WTC11 (cell line): ENCODE measurements at regions not wholly inside any gene's neighbourhood (a gene's known extent, or its start where the extent isn't known, plus 50 kb on each side); places are given as distances from the start of the nearest gene placed in this dataset.

Source experiments
- ATAC-seq: fragments of 200-7000 bp; cut with Tn5 transposase; 2 replicates; pipeline ENCODE4 v1.10.0; 2021; ENCODE audit warnings: mild to moderate bottlenecking, moderate library complexity
- CTCF ChIA-PET: fragments of 300-600 bp; sonication (Branson Sonifier 250); formaldehyde crosslinking; loops from one replicate; lab custom pipeline; 2021; ENCODE audit warnings: antibody characterized with exemption; lab: Charles Lee
- POLR2A ChIA-PET: fragments of 350-600 bp; sonication (Branson Sonifier 250); formaldehyde crosslinking; loops from one replicate; lab custom pipeline; 2021; ENCODE audit warnings: antibody characterized with exemption; lab: Charles Lee
- DNase-seq: peaks from one replicate; pipeline ENCODE4 v3.0.0; 2021; ENCODE audit warnings: low spot score
- H3K27ac Mint-ChIP-seq: 2 replicates; pipeline ENCODE4 v1.8.0; 2021; ENCODE audit warnings: mixed read lengths
- H3K27me3 Mint-ChIP-seq: 2 replicates; pipeline ENCODE4 v1.8.0; 2021; ENCODE audit warnings: low read depth, mild to moderate bottlenecking, moderate library complexity, mixed read lengths
- H3K36me3 Mint-ChIP-seq: 2 replicates; pipeline ENCODE4 v1.8.0; 2021; ENCODE audit warnings: mixed read lengths
- H3K4me1 Mint-ChIP-seq: 2 replicates; pipeline ENCODE4 v1.8.0; 2022; ENCODE audit warnings: mixed read lengths
- H3K4me3 Mint-ChIP-seq: 2 replicates; pipeline ENCODE4 v1.8.0; 2021; ENCODE audit warnings: mild to moderate bottlenecking, moderate library complexity, mixed read lengths
- H3K9me3 Mint-ChIP-seq: 2 replicates; pipeline ENCODE4 v1.8.0; 2021; ENCODE audit warnings: mixed read lengths
- EMX1 ChIP-seq: fragments of 250-450 bp; sonication (Bioruptor Pico); IDR thresholded peaks from 2 replicates; pipeline ENCODE4 v1.8.0; 2021; ENCODE audit warnings: mild to moderate bottlenecking
- ESRRA ChIP-seq: sonication (generic); formaldehyde crosslinking; IDR thresholded peaks from 2 replicates; pipeline ENCODE4 v1.8.1; 2022; ENCODE audit warnings: mild to moderate bottlenecking, missing genetic modification reagents, borderline replicate concordance
- GRHL2 ChIP-seq: fragments of 250-450 bp; sonication (Bioruptor Pico); IDR thresholded peaks from 2 replicates; pipeline ENCODE4 v1.8.0; 2022; ENCODE audit warnings: mild to moderate bottlenecking, moderate library complexity; ENCODE audit not compliant: insufficient replicate concordance, severe bottlenecking
- MXD4 ChIP-seq: fragments of 250-450 bp; sonication (Bioruptor Pico); IDR thresholded peaks from 2 replicates; pipeline ENCODE4 v1.8.0; 2021; ENCODE audit warnings: mild to moderate bottlenecking, moderate library complexity, borderline replicate concordance
- NFATC4 ChIP-seq: fragments of 250-450 bp; sonication (Bioruptor Pico); IDR thresholded peaks from 2 replicates; pipeline ENCODE4 v1.9.0; 2021; ENCODE audit warnings: mild to moderate bottlenecking
- NR3C1 ChIP-seq: sonication (generic); formaldehyde crosslinking; conservative IDR thresholded peaks from 2 replicates; pipeline ENCODE4 v1.8.1; 2023; ENCODE audit warnings: low read depth, mild to moderate bottlenecking, missing genetic modification reagents
- SMAD3 ChIP-seq: sonication (generic); formaldehyde crosslinking; IDR thresholded peaks from 2 replicates; pipeline ENCODE4 v1.8.0; 2022; ENCODE audit warnings: missing genetic modification reagents, mild to moderate bottlenecking, borderline replicate concordance
- TEAD4 ChIP-seq: sonication (generic); formaldehyde crosslinking; IDR thresholded peaks from 2 replicates; pipeline ENCODE4 v1.8.0; 2022; ENCODE audit warnings: mild to moderate bottlenecking, missing genetic modification reagents
- ZNF396 ChIP-seq: fragments of 250-450 bp; sonication (Bioruptor Pico); IDR thresholded peaks from 2 replicates; pipeline ENCODE4 v1.8.0; 2021; ENCODE audit warnings: mild to moderate bottlenecking, moderate library complexity, borderline replicate concordance
- ZNF423 ChIP-seq: fragments of 250-450 bp; sonication (Bioruptor Pico); IDR thresholded peaks from 2 replicates; pipeline ENCODE4 v2.1.2; 2022; ENCODE audit warnings: mild to moderate bottlenecking, moderate library complexity
- TF ChIP-seq, protein P1 (sequence below): sonication (generic); formaldehyde crosslinking; IDR thresholded peaks from 2 replicates; pipeline ENCODE4 v1.8.0; 2022; ENCODE audit warnings: missing genetic modification reagents
- TF ChIP-seq, protein P2 (sequence below): fragments of 250-450 bp; sonication (Bioruptor Pico); IDR thresholded peaks from 2 replicates; pipeline ENCODE4 v1.9.0; 2021; ENCODE audit warnings: mild to moderate bottlenecking
- TF ChIP-seq, protein P3 (sequence below): sonication (generic); formaldehyde crosslinking; IDR thresholded peaks from 2 replicates; pipeline ENCODE4 v1.8.0; 2022; ENCODE audit warnings: mild to moderate bottlenecking, missing genetic modification reagents
- TF ChIP-seq, protein P4 (sequence below): sonication (generic); formaldehyde crosslinking; IDR thresholded peaks from 2 replicates; pipeline ENCODE4 v1.8.1; 2023; ENCODE audit warnings: mild to moderate bottlenecking, missing genetic modification reagents, borderline replicate concordance
- TF ChIP-seq, protein P5 (sequence below): sonication (generic); formaldehyde crosslinking; IDR thresholded peaks from 2 replicates; pipeline ENCODE4 v1.8.1; 2022; ENCODE audit warnings: mild to moderate bottlenecking, missing genetic modification reagents, moderate library complexity, borderline replicate concordance
- TF ChIP-seq, protein P6 (sequence below): fragments of 250-450 bp; sonication (Bioruptor Pico); IDR thresholded peaks from 2 replicates; pipeline ENCODE4 v1.9.0; 2021; ENCODE audit warnings: mild to moderate bottlenecking
- TF ChIP-seq, protein P7 (sequence below): sonication (generic); formaldehyde crosslinking; IDR thresholded peaks from 2 replicates; pipeline ENCODE4 v1.8.0; 2022; ENCODE audit warnings: mild to moderate bottlenecking, missing genetic modification reagents
- TF ChIP-seq, protein P8 (sequence below): fragments of 200-600 bp; IDR thresholded peaks from 2 replicates; pipeline ENCODE4 v1.8.0; 2022; ENCODE audit warnings: antibody characterized with exemption
- TF ChIP-seq, protein P9 (sequence below): sonication (generic); formaldehyde crosslinking; IDR thresholded peaks from 2 replicates; pipeline ENCODE4 v1.8.1; 2023; ENCODE audit warnings: mild to moderate bottlenecking, missing genetic modification reagents, moderate library complexity

DNA sequence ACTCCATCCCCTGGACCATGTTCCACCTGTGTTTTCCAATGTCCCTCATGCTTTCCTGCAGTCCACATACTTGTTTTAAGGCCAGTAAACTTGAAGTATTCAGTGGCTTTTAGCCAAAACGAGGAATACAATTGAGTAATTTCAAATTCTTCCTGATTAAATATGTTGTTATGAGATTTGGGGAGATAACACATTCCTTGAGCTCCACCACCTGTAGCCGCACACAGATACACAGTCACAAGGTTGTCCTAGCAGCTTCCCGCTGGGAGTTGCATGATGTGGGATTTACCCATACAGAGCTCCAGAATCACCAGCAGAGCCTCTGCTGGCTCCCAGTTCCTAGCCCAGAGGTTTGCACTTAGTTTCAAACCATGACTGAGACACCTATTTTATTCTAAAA, 53.6 kb upstream of the FRY start (continued):
- TF ChIP-seq, protein P1, sequence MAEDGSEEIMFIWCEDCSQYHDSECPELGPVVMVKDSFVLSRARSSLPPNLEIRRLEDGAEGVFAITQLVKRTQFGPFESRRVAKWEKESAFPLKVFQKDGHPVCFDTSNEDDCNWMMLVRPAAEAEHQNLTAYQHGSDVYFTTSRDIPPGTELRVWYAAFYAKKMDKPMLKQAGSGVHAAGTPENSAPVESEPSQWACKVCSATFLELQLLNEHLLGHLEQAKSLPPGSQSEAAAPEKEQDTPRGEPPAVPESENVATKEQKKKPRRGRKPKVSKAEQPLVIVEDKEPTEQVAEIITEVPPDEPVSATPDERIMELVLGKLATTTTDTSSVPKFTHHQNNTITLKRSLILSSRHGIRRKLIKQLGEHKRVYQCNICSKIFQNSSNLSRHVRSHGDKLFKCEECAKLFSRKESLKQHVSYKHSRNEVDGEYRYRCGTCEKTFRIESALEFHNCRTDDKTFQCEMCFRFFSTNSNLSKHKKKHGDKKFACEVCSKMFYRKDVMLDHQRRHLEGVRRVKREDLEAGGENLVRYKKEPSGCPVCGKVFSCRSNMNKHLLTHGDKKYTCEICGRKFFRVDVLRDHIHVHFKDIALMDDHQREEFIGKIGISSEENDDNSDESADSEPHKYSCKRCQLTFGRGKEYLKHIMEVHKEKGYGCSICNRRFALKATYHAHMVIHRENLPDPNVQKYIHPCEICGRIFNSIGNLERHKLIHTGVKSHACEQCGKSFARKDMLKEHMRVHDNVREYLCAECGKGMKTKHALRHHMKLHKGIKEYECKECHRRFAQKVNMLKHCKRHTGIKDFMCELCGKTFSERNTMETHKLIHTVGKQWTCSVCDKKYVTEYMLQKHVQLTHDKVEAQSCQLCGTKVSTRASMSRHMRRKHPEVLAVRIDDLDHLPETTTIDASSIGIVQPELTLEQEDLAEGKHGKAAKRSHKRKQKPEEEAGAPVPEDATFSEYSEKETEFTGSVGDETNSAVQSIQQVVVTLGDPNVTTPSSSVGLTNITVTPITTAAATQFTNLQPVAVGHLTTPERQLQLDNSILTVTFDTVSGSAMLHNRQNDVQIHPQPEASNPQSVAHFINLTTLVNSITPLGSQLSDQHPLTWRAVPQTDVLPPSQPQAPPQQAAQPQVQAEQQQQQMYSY (CRISPR knock-in tag): no peak
- TF ChIP-seq NFATC4 (CRISPR knock-in tag) (no peak), MXD4 (CRISPR knock-in tag) (no peak)
- TF ChIP-seq, all 79 proteins: peak for 0

DNA sequence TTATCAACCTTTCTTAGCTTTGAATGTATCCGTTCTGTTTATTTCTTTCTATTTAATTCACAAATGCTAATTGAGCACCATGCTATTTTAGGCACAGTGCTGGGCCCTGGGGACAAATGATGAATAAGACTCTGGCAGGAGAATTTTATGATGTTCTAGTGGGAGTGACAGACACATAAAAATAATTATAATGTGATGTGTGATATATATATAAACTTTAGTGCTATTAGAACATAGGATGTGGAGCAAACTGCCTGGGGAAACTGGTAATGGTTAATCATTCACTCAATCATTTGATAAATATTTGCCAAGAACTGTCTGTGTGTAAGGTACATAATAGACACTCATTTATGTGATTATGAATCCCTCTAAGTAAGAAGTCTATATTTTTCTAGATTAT, 50.7 kb upstream of the FRY start:
- no peak overlapping the region for H3K4me3 Mint-ChIP-seq
- no peak for ATAC-seq
- H3K27me3 Mint-ChIP-seq: no peaks in the 10 kb centered on the region
- POLR2A ChIA-PET: no interaction called here
- H3K9me3 Mint-ChIP-seq: peaks cover 11% of the 10 kb centered on the region
- TF ChIP-seq, protein P2, sequence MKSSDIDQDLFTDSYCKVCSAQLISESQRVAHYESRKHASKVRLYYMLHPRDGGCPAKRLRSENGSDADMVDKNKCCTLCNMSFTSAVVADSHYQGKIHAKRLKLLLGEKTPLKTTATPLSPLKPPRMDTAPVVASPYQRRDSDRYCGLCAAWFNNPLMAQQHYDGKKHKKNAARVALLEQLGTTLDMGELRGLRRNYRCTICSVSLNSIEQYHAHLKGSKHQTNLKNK: no peak
- TF ChIP-seq GRHL2 (CRISPR knock-in tag): no peak
- TF ChIP-seq, protein P3, sequence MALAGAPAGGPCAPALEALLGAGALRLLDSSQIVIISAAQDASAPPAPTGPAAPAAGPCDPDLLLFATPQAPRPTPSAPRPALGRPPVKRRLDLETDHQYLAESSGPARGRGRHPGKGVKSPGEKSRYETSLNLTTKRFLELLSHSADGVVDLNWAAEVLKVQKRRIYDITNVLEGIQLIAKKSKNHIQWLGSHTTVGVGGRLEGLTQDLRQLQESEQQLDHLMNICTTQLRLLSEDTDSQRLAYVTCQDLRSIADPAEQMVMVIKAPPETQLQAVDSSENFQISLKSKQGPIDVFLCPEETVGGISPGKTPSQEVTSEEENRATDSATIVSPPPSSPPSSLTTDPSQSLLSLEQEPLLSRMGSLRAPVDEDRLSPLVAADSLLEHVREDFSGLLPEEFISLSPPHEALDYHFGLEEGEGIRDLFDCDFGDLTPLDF: no peak
- no peak for TF ChIP-seq TEAD4 (CRISPR knock-in tag)
- TF ChIP-seq, protein P4, sequence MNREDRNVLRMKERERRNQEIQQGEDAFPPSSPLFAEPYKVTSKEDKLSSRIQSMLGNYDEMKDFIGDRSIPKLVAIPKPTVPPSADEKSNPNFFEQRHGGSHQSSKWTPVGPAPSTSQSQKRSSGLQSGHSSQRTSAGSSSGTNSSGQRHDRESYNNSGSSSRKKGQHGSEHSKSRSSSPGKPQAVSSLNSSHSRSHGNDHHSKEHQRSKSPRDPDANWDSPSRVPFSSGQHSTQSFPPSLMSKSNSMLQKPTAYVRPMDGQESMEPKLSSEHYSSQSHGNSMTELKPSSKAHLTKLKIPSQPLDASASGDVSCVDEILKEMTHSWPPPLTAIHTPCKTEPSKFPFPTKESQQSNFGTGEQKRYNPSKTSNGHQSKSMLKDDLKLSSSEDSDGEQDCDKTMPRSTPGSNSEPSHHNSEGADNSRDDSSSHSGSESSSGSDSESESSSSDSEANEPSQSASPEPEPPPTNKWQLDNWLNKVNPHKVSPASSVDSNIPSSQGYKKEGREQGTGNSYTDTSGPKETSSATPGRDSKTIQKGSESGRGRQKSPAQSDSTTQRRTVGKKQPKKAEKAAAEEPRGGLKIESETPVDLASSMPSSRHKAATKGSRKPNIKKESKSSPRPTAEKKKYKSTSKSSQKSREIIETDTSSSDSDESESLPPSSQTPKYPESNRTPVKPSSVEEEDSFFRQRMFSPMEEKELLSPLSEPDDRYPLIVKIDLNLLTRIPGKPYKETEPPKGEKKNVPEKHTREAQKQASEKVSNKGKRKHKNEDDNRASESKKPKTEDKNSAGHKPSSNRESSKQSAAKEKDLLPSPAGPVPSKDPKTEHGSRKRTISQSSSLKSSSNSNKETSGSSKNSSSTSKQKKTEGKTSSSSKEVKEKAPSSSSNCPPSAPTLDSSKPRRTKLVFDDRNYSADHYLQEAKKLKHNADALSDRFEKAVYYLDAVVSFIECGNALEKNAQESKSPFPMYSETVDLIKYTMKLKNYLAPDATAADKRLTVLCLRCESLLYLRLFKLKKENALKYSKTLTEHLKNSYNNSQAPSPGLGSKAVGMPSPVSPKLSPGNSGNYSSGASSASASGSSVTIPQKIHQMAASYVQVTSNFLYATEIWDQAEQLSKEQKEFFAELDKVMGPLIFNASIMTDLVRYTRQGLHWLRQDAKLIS: no peak
- TF ChIP-seq MXD4 (CRISPR knock-in tag): no peak
- TF ChIP-seq ZNF423 (CRISPR knock-in tag): no peak
- no peak for TF ChIP-seq EMX1 (CRISPR knock-in tag)
- no peak for TF ChIP-seq NR3C1 (CRISPR knock-in tag)
- TF ChIP-seq, protein P5, sequence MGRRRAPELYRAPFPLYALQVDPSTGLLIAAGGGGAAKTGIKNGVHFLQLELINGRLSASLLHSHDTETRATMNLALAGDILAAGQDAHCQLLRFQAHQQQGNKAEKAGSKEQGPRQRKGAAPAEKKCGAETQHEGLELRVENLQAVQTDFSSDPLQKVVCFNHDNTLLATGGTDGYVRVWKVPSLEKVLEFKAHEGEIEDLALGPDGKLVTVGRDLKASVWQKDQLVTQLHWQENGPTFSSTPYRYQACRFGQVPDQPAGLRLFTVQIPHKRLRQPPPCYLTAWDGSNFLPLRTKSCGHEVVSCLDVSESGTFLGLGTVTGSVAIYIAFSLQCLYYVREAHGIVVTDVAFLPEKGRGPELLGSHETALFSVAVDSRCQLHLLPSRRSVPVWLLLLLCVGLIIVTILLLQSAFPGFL (CRISPR knock-in tag): no peak
- TF ChIP-seq, protein P6, sequence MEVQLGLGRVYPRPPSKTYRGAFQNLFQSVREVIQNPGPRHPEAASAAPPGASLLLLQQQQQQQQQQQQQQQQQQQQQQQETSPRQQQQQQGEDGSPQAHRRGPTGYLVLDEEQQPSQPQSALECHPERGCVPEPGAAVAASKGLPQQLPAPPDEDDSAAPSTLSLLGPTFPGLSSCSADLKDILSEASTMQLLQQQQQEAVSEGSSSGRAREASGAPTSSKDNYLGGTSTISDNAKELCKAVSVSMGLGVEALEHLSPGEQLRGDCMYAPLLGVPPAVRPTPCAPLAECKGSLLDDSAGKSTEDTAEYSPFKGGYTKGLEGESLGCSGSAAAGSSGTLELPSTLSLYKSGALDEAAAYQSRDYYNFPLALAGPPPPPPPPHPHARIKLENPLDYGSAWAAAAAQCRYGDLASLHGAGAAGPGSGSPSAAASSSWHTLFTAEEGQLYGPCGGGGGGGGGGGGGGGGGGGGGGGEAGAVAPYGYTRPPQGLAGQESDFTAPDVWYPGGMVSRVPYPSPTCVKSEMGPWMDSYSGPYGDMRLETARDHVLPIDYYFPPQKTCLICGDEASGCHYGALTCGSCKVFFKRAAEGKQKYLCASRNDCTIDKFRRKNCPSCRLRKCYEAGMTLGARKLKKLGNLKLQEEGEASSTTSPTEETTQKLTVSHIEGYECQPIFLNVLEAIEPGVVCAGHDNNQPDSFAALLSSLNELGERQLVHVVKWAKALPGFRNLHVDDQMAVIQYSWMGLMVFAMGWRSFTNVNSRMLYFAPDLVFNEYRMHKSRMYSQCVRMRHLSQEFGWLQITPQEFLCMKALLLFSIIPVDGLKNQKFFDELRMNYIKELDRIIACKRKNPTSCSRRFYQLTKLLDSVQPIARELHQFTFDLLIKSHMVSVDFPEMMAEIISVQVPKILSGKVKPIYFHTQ (CRISPR knock-in tag): no peak
- TF ChIP-seq ESRRA: no peak
- TF ChIP-seq, protein P7, sequence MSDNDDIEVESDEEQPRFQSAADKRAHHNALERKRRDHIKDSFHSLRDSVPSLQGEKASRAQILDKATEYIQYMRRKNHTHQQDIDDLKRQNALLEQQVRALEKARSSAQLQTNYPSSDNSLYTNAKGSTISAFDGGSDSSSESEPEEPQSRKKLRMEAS (CRISPR knock-in tag): no peak
- TF ChIP-seq ZNF396 (CRISPR knock-in tag): no peak
- TF ChIP-seq, protein P8, sequence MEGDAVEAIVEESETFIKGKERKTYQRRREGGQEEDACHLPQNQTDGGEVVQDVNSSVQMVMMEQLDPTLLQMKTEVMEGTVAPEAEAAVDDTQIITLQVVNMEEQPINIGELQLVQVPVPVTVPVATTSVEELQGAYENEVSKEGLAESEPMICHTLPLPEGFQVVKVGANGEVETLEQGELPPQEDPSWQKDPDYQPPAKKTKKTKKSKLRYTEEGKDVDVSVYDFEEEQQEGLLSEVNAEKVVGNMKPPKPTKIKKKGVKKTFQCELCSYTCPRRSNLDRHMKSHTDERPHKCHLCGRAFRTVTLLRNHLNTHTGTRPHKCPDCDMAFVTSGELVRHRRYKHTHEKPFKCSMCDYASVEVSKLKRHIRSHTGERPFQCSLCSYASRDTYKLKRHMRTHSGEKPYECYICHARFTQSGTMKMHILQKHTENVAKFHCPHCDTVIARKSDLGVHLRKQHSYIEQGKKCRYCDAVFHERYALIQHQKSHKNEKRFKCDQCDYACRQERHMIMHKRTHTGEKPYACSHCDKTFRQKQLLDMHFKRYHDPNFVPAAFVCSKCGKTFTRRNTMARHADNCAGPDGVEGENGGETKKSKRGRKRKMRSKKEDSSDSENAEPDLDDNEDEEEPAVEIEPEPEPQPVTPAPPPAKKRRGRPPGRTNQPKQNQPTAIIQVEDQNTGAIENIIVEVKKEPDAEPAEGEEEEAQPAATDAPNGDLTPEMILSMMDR: no peak
- TF ChIP-seq, protein P9, sequence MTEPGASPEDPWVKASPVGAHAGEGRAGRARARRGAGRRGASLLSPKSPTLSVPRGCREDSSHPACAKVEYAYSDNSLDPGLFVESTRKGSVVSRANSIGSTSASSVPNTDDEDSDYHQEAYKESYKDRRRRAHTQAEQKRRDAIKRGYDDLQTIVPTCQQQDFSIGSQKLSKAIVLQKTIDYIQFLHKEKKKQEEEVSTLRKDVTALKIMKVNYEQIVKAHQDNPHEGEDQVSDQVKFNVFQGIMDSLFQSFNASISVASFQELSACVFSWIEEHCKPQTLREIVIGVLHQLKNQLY: no peak
- TF ChIP-seq SMAD3 (CRISPR knock-in tag): no peak
- no peak for DNase-seq
- H3K4me1 Mint-ChIP-seq: no peaks in the 10 kb centered on the region
- H3K27ac Mint-ChIP-seq: no peak overlapping the region
- CTCF ChIA-PET: no interaction called here
- H3K36me3 Mint-ChIP-seq: no peaks in the 10 kb centered on the region
